Pancreas (tissue), 10 donors: ENCODE measurements at regions not wholly inside any gene's neighbourhood (a gene's known extent, or its start where the extent isn't known, plus 50 kb on each side); places are given as distances from the start of the nearest gene placed in this dataset.

Experiments used
- ATAC-seq, 4 donors: fragments of 200-7000 bp; cut with Tn5 transposase; one replicate each; pipeline versions ENCODE4 v1.8.0 to v1.9.1; 2020; ENCODE audit warnings: mild to moderate bottlenecking in 4 of 4, moderate library complexity in 4 of 4
- DNase-seq, 6 donors: peaks; one replicate each; pipeline ENCODE4 v3.0.0-alpha.2; 2020
- FAIRE-seq: peaks from 2 replicates; lab custom pipeline; 2012; peaks lifted over from hg19 to GRCh38; lab: Jason Lieb, UNC
- H3K27ac ChIP-seq, 4 donors: fragments of 200-600 bp; sonication (generic); 1 replicate in 3 of 4; 2 replicates in 1 of 4; pipeline versions ENCODE4 v1.5.0 to v1.8.0; 2020
- H3K27me3 ChIP-seq, 4 donors: fragments of 200-600 bp; one replicate each; pipeline ENCODE4 v1.8.0; 2021
- H3K36me3 ChIP-seq, 3 donors: fragments of 200-600 bp; sonication (generic) in 1 of 3; one replicate each; pipeline versions ENCODE4 v1.5.0 to v1.8.0; 2020 to 2021
- H3K4me1 ChIP-seq, 3 donors: fragments of 200-600 bp; one replicate each; pipeline ENCODE4 v1.8.0; 2021
- H3K4me3 ChIP-seq, 4 donors: fragments of 200-600 bp; sonication (generic) in 2 of 4; one replicate each; pipeline versions ENCODE4 v1.5.0 to v1.8.0; 2020 to 2021
- H3K9me3 ChIP-seq, 4 donors: fragments of 200-600 bp; one replicate each; pipeline ENCODE4 v1.8.0; 2021
- CTCF ChIP-seq, 4 donors: fragments of 200-600 bp; sonication (generic) in 3 of 4; IDR thresholded peaks; one replicate each; pipeline versions ENCODE4 v1.5.0 to v1.8.0; 2021; ENCODE audit warnings: antibody characterized with exemption in 4 of 4
- WGBS, 2 donors: extraction: QIAGEN DNeasy Blood & Tissue Kit; methylation state at CpG; one replicate each; pipeline ENCODE4 v1.1.7; 2013; 5-methylcytosine and 5-hydroxymethylcytosine counted together
- intact Hi-C, 3 donors: fragments of 100-400 bp; cut with DNase I; formaldehyde crosslinking; loops; one replicate each; pipeline versions ENCODE4 v1.11.1 to v1.14.2; 2022
- donor health status: healthy with polysubstance abuse.
- donor health status: DM: no; HTN: no; CAD: no; lungs with moderate emphysema.
- donor health status: DM: no; HTN: no; CAD: no.
- donor health status: control.
- donor health status: control.
- donor health status: Bipolar disorder and iron deficiency.
- donor health status: DM: yes; HTN: yes; CAD: no.
- donor health status: DM: no; HTN: no; CAD: no.
- donor health status: DM: no; HTN: no; CAD: no.
- donor health status: DM: yes; HTN: yes; CAD: no.

DNA sequence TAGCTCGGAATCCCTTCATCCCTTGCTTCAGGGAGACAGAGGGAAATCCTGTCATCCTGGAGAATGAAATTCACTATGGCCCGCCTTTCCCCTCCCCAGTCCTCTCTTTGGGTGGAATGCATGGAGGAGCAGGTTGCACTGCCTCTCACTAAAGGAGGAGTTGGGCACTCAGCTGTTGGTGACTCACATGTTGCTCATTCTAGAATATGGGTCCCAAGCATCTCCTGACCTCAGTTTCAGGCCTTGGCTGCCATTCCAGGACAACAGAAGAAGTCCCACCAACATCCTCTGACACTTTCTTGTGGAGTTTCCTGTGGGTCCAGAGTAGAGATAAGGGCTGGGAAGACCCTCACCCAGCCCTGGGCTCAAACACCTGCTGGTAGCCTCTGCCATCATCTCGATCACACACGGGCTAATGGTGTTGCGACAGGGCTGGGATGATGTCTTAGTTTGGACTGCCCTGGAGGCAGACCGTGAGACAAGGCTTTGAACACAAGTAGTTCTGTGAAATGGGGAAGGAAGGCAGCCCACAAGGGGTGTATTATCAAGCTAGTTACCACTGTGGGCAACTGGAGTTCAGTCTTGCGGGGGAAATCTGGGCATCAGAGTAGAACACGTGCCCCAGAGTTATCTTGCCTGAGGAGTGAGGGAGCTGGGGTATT lies 52.4 kb upstream of the RNF24 start:
- intact Hi-C loops, result no loop called here
- Histone ChIP-seq H3K27ac (no peak overlapping the region), H3K4me3 (no peak overlapping the region), H3K36me3 (no peaks in the 10 kb centered on the region), H3K4me1 (peaks cover 0 to 16% (median 0%) of the 10 kb centered on the region in 3 donors), H3K27me3 (no peaks in the 10 kb centered on the region), H3K9me3 (no peaks in the 10 kb centered on the region)
- WGBS, 2 donors, result 89 to 93% methylated on average over 8 of the region's 8 CpGs
- DNase-seq (no peak), FAIRE-seq (no peak), ATAC-seq (no peak)
- TF ChIP-seq CTCF (IDR thresholded peaks at IDR 0.05), result no peak

DNA sequence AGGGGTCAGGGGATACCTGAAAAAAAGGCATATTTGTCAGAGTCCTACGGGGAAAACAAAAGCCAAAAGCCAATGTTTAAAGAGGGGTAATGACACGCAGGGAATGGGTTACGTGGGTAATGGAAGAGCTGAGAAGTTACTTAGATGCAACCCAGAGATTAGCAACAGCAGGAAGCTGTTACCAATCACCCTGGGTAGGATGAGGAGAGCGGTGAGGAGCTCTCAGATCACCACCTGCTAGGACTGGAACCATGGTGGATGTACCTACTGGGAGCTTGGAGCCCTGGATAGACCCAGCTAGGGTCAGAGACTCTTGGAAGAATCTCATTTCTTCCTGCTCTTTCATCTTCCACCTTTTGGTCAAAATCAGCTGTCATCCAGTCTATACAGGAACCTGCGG lies 51.2 kb upstream of the RNF24 start:
- no peak for ATAC-seq
- Histone ChIP-seq H3K27ac (no peak overlapping the region), H3K9me3 (no peaks in the 10 kb centered on the region), H3K4me3 (no peak overlapping the region), H3K36me3 (no peaks in the 10 kb centered on the region), H3K4me1 (peaks cover 0 to 16% (median 0%) of the 10 kb centered on the region in 3 donors), H3K27me3 (no peaks in the 10 kb centered on the region)
- no peak for TF ChIP-seq CTCF (IDR thresholded peaks at IDR 0.05)
- no peak for FAIRE-seq
- 92 to 94% methylated on average over 5 of the region's 5 CpGs for WGBS, 2 donors
- intact Hi-C loops, result no loop called here
- no peak for DNase-seq

GRCh38 chr20:4065391-4065844 lies 50.1 kb upstream of the RNF24 start:
- Histone ChIP-seq H3K36me3 (no peaks in the 10 kb centered on the region), H3K4me1 (peaks cover 0 to 20% (median 1%) of the 10 kb centered on the region in 3 donors), H3K27me3 (no peaks in the 10 kb centered on the region), H3K9me3 (no peaks in the 10 kb centered on the region), H3K27ac (peak overlapping the region in 2 of 4 donors; percentile 4 to 47), H3K4me3 (no peak overlapping the region)
- ATAC-seq (peak in 1 of 4 donors; percentile 6), FAIRE-seq (no peak), DNase-seq (no peak)
- TF ChIP-seq CTCF (IDR thresholded peaks at IDR 0.05), result no peak
- intact Hi-C loops, result no loop called here
- WGBS, 2 donors, result 70 to 77% methylated on average over 2 of the region's 2 CpGs
